ENCODE measurements at regions not wholly inside any gene's neighbourhood (a gene's known extent, or its start where the extent isn't known, plus 50 kb on each side); places are given as distances from the start of the nearest gene placed in this dataset.

GRCh38 chr13:103331924-103332323 is 265.7 kb upstream of the SLC10A2 start:
- Histone ChIP-seq H3K9ac (ENCODE audit: low read length) (no peak overlapping the region), H3K9me2 (ENCODE audit: insufficient read depth) (no peaks in the 10 kb centered on the region), H3K27ac (ENCODE audit: low read depth, low read length) (no peak overlapping the region), H3K36me3 (ENCODE audit: control insufficient read depth in 1 of 2, insufficient read depth in 2 of 2, low read length in 2 of 2) (no peaks in the 10 kb centered on the region), H3K9me3 (ENCODE audit: control insufficient read depth in 1 of 2, insufficient read depth in 1 of 2, low read depth in 1 of 2, low read length in 2 of 2) (no peaks in the 10 kb centered on the region; a peak in 1 of 4 replicates), H3K27me3 (ENCODE audit: insufficient read depth, low read length) (no peaks in the 10 kb centered on the region), H4K20me1 (ENCODE audit: insufficient read depth) (no peaks in the 10 kb centered on the region), H3K4me2 (ENCODE audit: low read length) (no peak overlapping the region), H2AFZ (ENCODE audit: low read depth, low read length, poor library complexity, severe bottlenecking) (no peak overlapping the region), H3K4me1 (ENCODE audit: control insufficient read depth in 1 of 2, insufficient read depth in 2 of 2, low read length in 2 of 2) (no peaks in the 10 kb centered on the region), H3K4me3 (replicated peaks in 1 of 2; ENCODE audit: low read depth in 1 of 2, low read length in 2 of 2) (no peak overlapping the region), H3K79me2 (ENCODE audit: insufficient read depth, low read length) (no peaks in the 10 kb centered on the region)
- intact Hi-C loops (cut with micrococcal nuclease), result no loop called here
- DNase-seq (ENCODE audit: low read depth, low spot score) (no peak), ATAC-seq (no peak)
- TF ChIP-seq CBX3 (IDR thresholded peaks at IDR 0.05; ENCODE audit: low read depth), result no peak
- TF ChIP-seq EZH2 (IDR thresholded peaks at IDR 0.05), result no peak
- no peak for TF ChIP-seq YY1 (IDR thresholded peaks at IDR 0.05; ENCODE audit: extremely low read depth, insufficient replicate concordance, low read depth, low read length)
- CTCF ChIA-PET, result no interaction called here
- POLR2A ChIA-PET, result no interaction called here
- RAD21 ChIA-PET (ENCODE audit: low non-redundant PET in 1 of 2, low total read pairs in 2 of 2, uncharacterized antibody in 2 of 2, unreplicated experiment in 2 of 2), result no interaction called here
- no TSS peak for BruUV-seq (replicated peaks)

- ChIA-PET POLR2A (no interaction called here), CTCF (no interaction called here), RAD21 (ENCODE audit: low non-redundant PET in 1 of 2, low total read pairs in 2 of 2, uncharacterized antibody in 2 of 2, unreplicated experiment in 2 of 2) (no interaction called here)
- no peaks in the 10 kb centered on the region for H3K9me2 ChIP-seq (ENCODE audit: insufficient read depth)
- intact Hi-C loops (cut with micrococcal nuclease), result no loop called here
- peaks cover 0 to 6% of the 10 kb centered on the region in 2 experiments; a peak in 1 of 4 replicates for H3K9me3 ChIP-seq (ENCODE audit: control insufficient read depth in 1 of 2, insufficient read depth in 1 of 2, low read depth in 1 of 2, low read length in 2 of 2)
- no peaks in the 10 kb centered on the region for H3K4me1 ChIP-seq (ENCODE audit: control insufficient read depth in 1 of 2, insufficient read depth in 2 of 2, low read length in 2 of 2)
- no peak overlapping the region for H3K4me2 ChIP-seq (ENCODE audit: low read length)
- no TSS peak for BruUV-seq (replicated peaks)
- ATAC-seq (no peak), DNase-seq (ENCODE audit: low read depth, low spot score) (no peak)
- H3K79me2 ChIP-seq (ENCODE audit: insufficient read depth, low read length), result no peaks in the 10 kb centered on the region
- no peak overlapping the region for H3K27ac ChIP-seq (ENCODE audit: low read depth, low read length)
- no peaks in the 10 kb centered on the region for H4K20me1 ChIP-seq (ENCODE audit: insufficient read depth)
- no peak overlapping the region for H3K9ac ChIP-seq (ENCODE audit: low read length)
- H3K36me3 ChIP-seq (ENCODE audit: control insufficient read depth in 1 of 2, insufficient read depth in 2 of 2, low read length in 2 of 2), result no peaks in the 10 kb centered on the region
- no peak overlapping the region for H2AFZ ChIP-seq (ENCODE audit: low read depth, low read length, poor library complexity, severe bottlenecking)
- H3K4me3 ChIP-seq (replicated peaks in 1 of 2; ENCODE audit: low read depth in 1 of 2, low read length in 2 of 2), result no peak overlapping the region
- no peaks in the 10 kb centered on the region for H3K27me3 ChIP-seq (ENCODE audit: insufficient read depth, low read length)
- TF ChIP-seq SIN3A (IDR thresholded peaks at IDR 0.05; ENCODE audit: low read depth) (no peak), YY1 (IDR thresholded peaks at IDR 0.05; ENCODE audit: extremely low read depth, insufficient replicate concordance, low read depth, low read length) (no peak), TCF7L2 (IDR thresholded peaks at IDR 0.05; ENCODE audit: borderline replicate concordance, extremely low read depth, insufficient read depth, insufficient read length) (no peak), ATF3 (IDR thresholded peaks at IDR 0.05) (no peak), EZH2phosphoT487 (IDR thresholded peaks at IDR 0.05; ENCODE audit: borderline replicate concordance) (no peak), SRF (IDR thresholded peaks at IDR 0.05; ENCODE audit: low read depth) (no peak), REST (IDR thresholded peaks at IDR 0.05; ENCODE audit: low read depth) (no peak), ZNF274 (IDR thresholded peaks at IDR 0.05; ENCODE audit: low read depth, low read length) (no peak), CEBPB (IDR thresholded peaks at IDR 0.05; ENCODE audit: low read depth) (no peak), JUND (IDR thresholded peaks at IDR 0.05) (no peak), ZBTB33 (IDR thresholded peaks at IDR 0.05; ENCODE audit: extremely low read depth, insufficient replicate concordance, low read length) (no peak)
These were observed 262.7 kb upstream of the SLC10A2 start for GRCh38 chr13:103328899-103329298.

Measured in HCT116 (cell line).